Fibroblast of lung (primary cell): ENCODE measurements at regions not wholly inside any gene's neighbourhood (a gene's known extent, or its start where the extent isn't known, plus 50 kb on each side); places are given as distances from the start of the nearest gene placed in this dataset.

Experiments used
- DNase-seq, 2 donors: peaks; one replicate each; pipeline versions ENCODE4 v3.0.0 to v3.0.0-alpha.2; 2010; ENCODE audit warnings: low read depth in 2 of 2
- H2AFZ ChIP-seq: 2 replicates; pipeline ENCODE4 v1.5.1; 2012; ENCODE audit warnings: low read length, control low read depth, inconsistent platforms
- H3K27ac ChIP-seq: 2 replicates; pipeline ENCODE4 v1.5.1; 2011; ENCODE audit warnings: low read length, control low read depth; ENCODE audit not compliant: insufficient read depth
- H3K27me3 ChIP-seq: 2 replicates; pipeline ENCODE4 v1.5.1; 2011; ENCODE audit warnings: mild to moderate bottlenecking, low read length; ENCODE audit not compliant: control insufficient read depth, insufficient read depth
- H3K36me3 ChIP-seq: 2 replicates; pipeline ENCODE4 v1.5.1; 2011; ENCODE audit warnings: low read length; ENCODE audit not compliant: control insufficient read depth, insufficient read depth
- H3K4me1 ChIP-seq: 2 replicates; pipeline ENCODE4 v1.5.1; 2011; ENCODE audit warnings: low read length; ENCODE audit not compliant: control insufficient read depth, insufficient read depth; ENCODE audit errors: extremely low read depth
- H3K4me2 ChIP-seq: 2 replicates; pipeline ENCODE4 v1.5.1; 2011; ENCODE audit warnings: low read length, control low read depth; ENCODE audit not compliant: insufficient read depth; ENCODE audit errors: extremely low read depth
- H3K4me3 ChIP-seq, 4 experiments: fragments of 200-600 bp in 1 of 4; sonication (generic) in 1 of 4; replicated peaks in 1 of 4; 2 replicates each; pipeline ENCODE4 v1.5.1; 2011 to 2016; ENCODE audit warnings: low read length in 4 of 4, low read depth in 3 of 4, mild to moderate bottlenecking in 3 of 4, control low read depth in 2 of 4, inconsistent platforms in 1 of 4, mixed read lengths in 1 of 4; ENCODE audit not compliant: insufficient read depth in 1 of 4; ENCODE audit errors: control extremely low read depth in 1 of 4
- H3K79me2 ChIP-seq: 2 replicates; pipeline ENCODE4 v1.5.1; 2012; ENCODE audit warnings: mild to moderate bottlenecking, low read length, inconsistent platforms; ENCODE audit not compliant: control insufficient read depth, insufficient read depth
- H3K9ac ChIP-seq: 2 replicates; pipeline ENCODE4 v1.5.1; 2011; ENCODE audit warnings: mild to moderate bottlenecking, low read length, control low read depth; ENCODE audit not compliant: insufficient read depth
- H3K9me3 ChIP-seq: 2 replicates; pipeline ENCODE4 v1.5.1; 2012; ENCODE audit warnings: low read depth, low read length; ENCODE audit not compliant: control insufficient read depth, insufficient read depth
- H4K20me1 ChIP-seq: 2 replicates; pipeline ENCODE4 v1.5.1; 2011; ENCODE audit warnings: low read length; ENCODE audit not compliant: control insufficient read depth, insufficient read depth; ENCODE audit errors: extremely low read depth
- EZH2 ChIP-seq: IDR thresholded peaks from 2 replicates; pipeline ENCODE4 v1.5.1; 2012; ENCODE audit warnings: low read length, control low read depth, mild to moderate bottlenecking; ENCODE audit errors: missing control alignments
- TF ChIP-seq, protein P1 (sequence below), 2 donors: IDR thresholded peaks in 1 of 2; conservative IDR thresholded peaks in 1 of 2; 1 replicate in 1 of 2; 2 replicates in 1 of 2; pipeline ENCODE4 v1.5.1; 2011 to 2012; ENCODE audit warnings: low read length in 2 of 2, control low read depth in 1 of 2, inconsistent platforms in 1 of 2, low read depth in 1 of 2, mild to moderate bottlenecking in 1 of 2

DNA sequence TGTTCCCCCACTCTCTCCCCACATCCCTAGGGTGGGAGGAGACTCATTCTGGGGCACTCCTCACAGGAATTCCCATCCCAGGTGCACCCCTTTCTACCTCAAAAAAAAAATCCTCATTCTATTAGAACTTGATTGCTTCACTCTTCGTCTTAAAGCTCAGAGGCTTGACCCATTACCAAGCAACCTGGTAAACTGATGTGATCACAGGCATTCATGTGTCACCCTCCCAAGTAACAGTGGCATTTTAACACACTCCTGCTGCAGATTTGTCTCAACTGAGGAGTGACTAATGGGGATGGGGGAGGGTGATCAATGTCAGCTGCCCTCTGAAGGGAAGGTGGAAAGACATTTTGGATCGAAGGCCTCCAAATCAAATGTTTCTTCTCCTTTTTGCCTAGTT lies 78.1 kb upstream of the PTHLH start:
- DNase-seq, result peak in 1 of 2 donors; percentile 33
- Histone ChIP-seq H3K4me3 (no peak overlapping the region), H2AFZ (no peak overlapping the region), H3K9me3 (no peaks in the 10 kb centered on the region), H3K79me2 (no peaks in the 10 kb centered on the region), H3K4me2 (no peak overlapping the region), H3K27ac (no peak overlapping the region), H3K4me1 (no peaks in the 10 kb centered on the region), H3K27me3 (no peaks in the 10 kb centered on the region), H3K36me3 (no peaks in the 10 kb centered on the region), H3K9ac (no peak overlapping the region), H4K20me1 (no peaks in the 10 kb centered on the region)
- TF ChIP-seq, protein P1, sequence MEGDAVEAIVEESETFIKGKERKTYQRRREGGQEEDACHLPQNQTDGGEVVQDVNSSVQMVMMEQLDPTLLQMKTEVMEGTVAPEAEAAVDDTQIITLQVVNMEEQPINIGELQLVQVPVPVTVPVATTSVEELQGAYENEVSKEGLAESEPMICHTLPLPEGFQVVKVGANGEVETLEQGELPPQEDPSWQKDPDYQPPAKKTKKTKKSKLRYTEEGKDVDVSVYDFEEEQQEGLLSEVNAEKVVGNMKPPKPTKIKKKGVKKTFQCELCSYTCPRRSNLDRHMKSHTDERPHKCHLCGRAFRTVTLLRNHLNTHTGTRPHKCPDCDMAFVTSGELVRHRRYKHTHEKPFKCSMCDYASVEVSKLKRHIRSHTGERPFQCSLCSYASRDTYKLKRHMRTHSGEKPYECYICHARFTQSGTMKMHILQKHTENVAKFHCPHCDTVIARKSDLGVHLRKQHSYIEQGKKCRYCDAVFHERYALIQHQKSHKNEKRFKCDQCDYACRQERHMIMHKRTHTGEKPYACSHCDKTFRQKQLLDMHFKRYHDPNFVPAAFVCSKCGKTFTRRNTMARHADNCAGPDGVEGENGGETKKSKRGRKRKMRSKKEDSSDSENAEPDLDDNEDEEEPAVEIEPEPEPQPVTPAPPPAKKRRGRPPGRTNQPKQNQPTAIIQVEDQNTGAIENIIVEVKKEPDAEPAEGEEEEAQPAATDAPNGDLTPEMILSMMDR (conservative IDR thresholded peaks at IDR 0.05 in 1 of 2, IDR thresholded peaks at IDR 0.05 in 1 of 2; ENCODE audit: low read depth in 1 of 2, low read length in 2 of 2), result no peak
- no peak for TF ChIP-seq EZH2

DNA sequence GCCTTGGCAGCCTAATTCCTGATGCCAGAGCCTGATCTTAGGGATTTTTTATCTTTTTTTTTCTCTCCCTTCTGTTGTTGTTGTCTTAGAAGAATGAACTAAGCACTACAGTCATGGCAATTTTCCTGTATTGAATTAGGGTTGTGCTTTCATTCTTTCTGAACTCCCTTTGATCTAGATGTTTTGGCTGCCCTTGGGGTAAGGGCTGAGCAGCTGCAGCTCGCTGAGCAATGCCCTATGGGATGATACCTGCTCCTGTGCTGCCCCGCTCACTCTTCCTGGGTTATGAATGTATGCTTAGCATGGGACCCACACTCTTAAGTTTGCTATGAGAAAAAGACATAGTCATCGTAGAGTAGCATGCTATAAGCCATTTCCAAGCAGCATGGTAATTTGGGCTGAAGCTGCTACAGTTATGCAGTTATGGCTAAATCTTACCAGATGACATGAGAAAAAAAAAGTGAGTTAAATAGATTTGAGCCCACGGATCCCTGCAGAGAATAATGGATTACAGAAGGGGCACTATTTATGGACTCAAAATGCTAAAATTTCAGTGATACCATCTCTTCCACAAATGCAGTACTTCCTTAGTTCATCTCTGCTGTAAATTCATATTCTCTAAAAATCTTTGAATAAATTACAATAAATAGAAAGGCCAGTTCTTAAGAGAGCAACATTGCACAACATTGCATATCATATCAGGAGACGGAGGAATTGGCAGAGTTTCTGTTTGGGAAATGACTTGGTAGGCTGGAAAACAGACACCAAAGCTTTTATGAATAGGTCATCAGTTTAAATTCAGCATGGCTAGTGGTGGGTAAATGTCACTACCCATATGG lies 79.2 kb upstream of the PTHLH start:
- no peak overlapping the region for H2AFZ ChIP-seq

DNA sequence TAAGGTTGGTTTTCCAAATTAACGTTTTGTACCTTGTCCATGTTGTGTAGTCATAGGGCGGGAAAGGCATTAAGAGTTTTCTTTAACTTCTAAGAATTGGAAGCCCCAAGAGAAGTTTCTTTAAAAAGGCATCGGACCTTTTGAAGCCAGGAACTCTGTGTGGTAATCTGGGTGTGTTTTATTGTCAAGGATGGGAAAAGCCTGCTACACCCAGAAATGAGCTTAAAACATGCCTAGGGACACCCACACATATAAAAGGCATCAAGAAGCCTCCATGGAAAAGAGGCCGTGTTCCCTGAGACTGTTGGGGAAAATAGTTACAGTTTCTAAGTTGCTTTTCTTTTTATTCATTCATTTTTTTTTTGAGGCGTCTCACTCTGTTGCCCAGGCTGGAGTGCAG lies 81.0 kb upstream of the PTHLH start:
- no peaks in the 10 kb centered on the region for H4K20me1 ChIP-seq
- no peaks in the 10 kb centered on the region for H3K27me3 ChIP-seq
- H3K27ac ChIP-seq, result no peak overlapping the region
- TF ChIP-seq, protein P1 (conservative IDR thresholded peaks at IDR 0.05 in 1 of 2, IDR thresholded peaks at IDR 0.05 in 1 of 2; ENCODE audit: low read depth in 1 of 2, low read length in 2 of 2), result no peak
- TF ChIP-seq EZH2, result no peak
- no peak overlapping the region for H3K4me2 ChIP-seq
- no peak for DNase-seq
- no peak overlapping the region for H2AFZ ChIP-seq
- no peaks in the 10 kb centered on the region for H3K36me3 ChIP-seq
- H3K9ac ChIP-seq, result no peak overlapping the region
- H3K79me2 ChIP-seq, result no peaks in the 10 kb centered on the region
- no peak overlapping the region for H3K4me3 ChIP-seq
- no peaks in the 10 kb centered on the region for H3K9me3 ChIP-seq
- H3K4me1 ChIP-seq, result no peaks in the 10 kb centered on the region

More for the DNA sequence above, 79.2 kb upstream of the PTHLH start:
- no peaks in the 10 kb centered on the region for H3K4me1 ChIP-seq
- no peaks in the 10 kb centered on the region for H3K27me3 ChIP-seq
- H3K4me2 ChIP-seq, result no peak overlapping the region
- no peaks in the 10 kb centered on the region for H4K20me1 ChIP-seq
- H3K9me3 ChIP-seq, result no peaks in the 10 kb centered on the region
- DNase-seq, result peak; percentile 67 to 85
- no peak overlapping the region for H3K27ac ChIP-seq
- H3K9ac ChIP-seq, result no peak overlapping the region
- H3K79me2 ChIP-seq, result no peaks in the 10 kb centered on the region
- H3K4me3 ChIP-seq, result no peak overlapping the region
- TF ChIP-seq, protein P1 (conservative IDR thresholded peaks at IDR 0.05 in 1 of 2, IDR thresholded peaks at IDR 0.05 in 1 of 2; ENCODE audit: low read depth in 1 of 2, low read length in 2 of 2), result no peak
- no peak for TF ChIP-seq EZH2
- no peaks in the 10 kb centered on the region for H3K36me3 ChIP-seq
